ENCODE measurements at regions not wholly inside any gene's neighbourhood (a gene's known extent, or its start where the extent isn't known, plus 50 kb on each side); places are given as distances from the start of the nearest gene placed in this dataset.

- no peak for DNase-seq (ENCODE audit: low read depth in 3 of 3)
Observed at GRCh38 chr13:29955137-29955650, 104.8 kb upstream of the UBL3 start.

GRCh38 chr13:29954082-29955028 is 103.9 kb upstream of the UBL3 start:
- no peak for DNase-seq (ENCODE audit: low read depth in 3 of 3)

GRCh38 chr13:29953542-29953941 is 103.1 kb upstream of the UBL3 start:
- no peak for DNase-seq (ENCODE audit: low read depth in 3 of 3)

GRCh38 chr13:29952245-29952644 is 101.8 kb upstream of the UBL3 start:
- no peak for DNase-seq (ENCODE audit: low read depth in 3 of 3)

GRCh38 chr13:29948791-29949190 is 98.4 kb upstream of the UBL3 start:
- DNase-seq (ENCODE audit: low read depth in 3 of 3) = no peak

- no peak for DNase-seq (ENCODE audit: low read depth in 3 of 3)
Observed at GRCh38 chr13:29948244-29948643, 97.8 kb upstream of the UBL3 start.

- no peak for DNase-seq (ENCODE audit: low read depth in 3 of 3)
Observed at GRCh38 chr13:29947839-29948238, 97.4 kb upstream of the UBL3 start.

GRCh38 chr13:29946093-29946492 is 95.7 kb upstream of the UBL3 start:
- no peak for DNase-seq (ENCODE audit: low read depth in 3 of 3)

- DNase-seq (ENCODE audit: low read depth in 3 of 3) = no peak
Observed at GRCh38 chr13:29943686-29944085, 93.3 kb upstream of the UBL3 start.

- DNase-seq (ENCODE audit: low read depth in 3 of 3) = no peak
Observed at GRCh38 chr13:29943273-29943672, 92.9 kb upstream of the UBL3 start.

- no peak for DNase-seq (ENCODE audit: low read depth in 3 of 3)
Observed at GRCh38 chr13:29940715-29941114, 90.3 kb upstream of the UBL3 start.

GRCh38 chr13:29939158-29939557 is 88.7 kb upstream of the UBL3 start:
- DNase-seq (ENCODE audit: low read depth in 3 of 3) = no peak

GRCh38 chr13:29937841-29938240 is 87.4 kb upstream of the UBL3 start:
- no peak for DNase-seq (ENCODE audit: low read depth in 3 of 3)

GRCh38 chr13:29937379-29937778 is 87.0 kb upstream of the UBL3 start:
- no peak for DNase-seq (ENCODE audit: low read depth in 3 of 3)

- no peak for DNase-seq (ENCODE audit: low read depth in 3 of 3)
Observed at GRCh38 chr13:29936956-29937355, 86.5 kb upstream of the UBL3 start.

- DNase-seq (ENCODE audit: low read depth in 3 of 3) = no peak
Observed at GRCh38 chr13:29936051-29936813, 85.8 kb upstream of the UBL3 start.

- peak; percentile 25 to 72 (median 71) for DNase-seq (ENCODE audit: low read depth in 3 of 3)
Observed at GRCh38 chr13:29935309-29935981, 85.0 kb upstream of the UBL3 start.

GRCh38 chr13:29934531-29935308 is 84.3 kb upstream of the UBL3 start:
- DNase-seq (ENCODE audit: low read depth in 3 of 3) = no peak

- no peak for DNase-seq (ENCODE audit: low read depth in 3 of 3)
Observed at GRCh38 chr13:29933401-29933800, 83.0 kb upstream of the UBL3 start.

GRCh38 chr13:29931696-29932095 is 81.3 kb upstream of the UBL3 start:
- DNase-seq (ENCODE audit: low read depth in 3 of 3) = no peak
